Hepatocyte (in vitro differentiated cells): ENCODE measurements at regions not wholly inside any gene's neighbourhood (a gene's known extent, or its start where the extent isn't known, plus 50 kb on each side); places are given as distances from the start of the nearest gene placed in this dataset.
A peak's percentile ranks its signal among the peaks of the same experiment; 100 is the strongest.

Source experiments
- DNase-seq: peaks from one replicate; pipeline ENCODE4 v3.0.0-alpha.2; 2016; ENCODE audit warnings: low spot score
- H2AFZ ChIP-seq: fragments of 200-600 bp; sonication (generic); 2 replicates; pipeline ENCODE4 v1.6.0; 2016; ENCODE audit warnings: antibody characterized with exemption, mild to moderate bottlenecking
- H3K27ac ChIP-seq: fragments of 200-600 bp; sonication (generic); 2 replicates; pipeline ENCODE4 v1.5.1; 2016; ENCODE audit warnings: mild to moderate bottlenecking
- H3K27me3 ChIP-seq: fragments of 200-600 bp; sonication (generic); 2 replicates; pipeline ENCODE4 v1.6.1; 2016
- H3K36me3 ChIP-seq: fragments of 200-600 bp; sonication (generic); replicated peaks from 2 replicates; pipeline ENCODE4 v1.5.1; 2016; ENCODE audit warnings: low read depth; ENCODE audit not compliant: insufficient read depth
- H3K4me1 ChIP-seq: fragments of 200-600 bp; sonication (generic); 2 replicates; pipeline ENCODE4 v1.5.1; 2016; ENCODE audit warnings: mild to moderate bottlenecking, moderate library complexity; ENCODE audit not compliant: insufficient read depth
- H3K4me2 ChIP-seq: fragments of 200-600 bp; sonication (generic); 2 replicates; pipeline ENCODE4 v1.6.0; 2016
- H3K4me3 ChIP-seq: fragments of 200-600 bp; sonication (generic); 2 replicates; pipeline ENCODE4 v1.5.1; 2016; ENCODE audit warnings: mild to moderate bottlenecking
- H3K79me2 ChIP-seq: fragments of 200-600 bp; sonication (generic); 2 replicates; pipeline ENCODE4 v1.6.0; 2017; ENCODE audit warnings: mild to moderate bottlenecking
- H3K9me2 ChIP-seq: fragments of 200-600 bp; sonication (generic); replicated peaks from 2 replicates; pipeline ENCODE4 v1.6.0; 2017; ENCODE audit warnings: mild to moderate bottlenecking; ENCODE audit not compliant: insufficient read depth
- H3K9me3 ChIP-seq: fragments of 200-600 bp; sonication (generic); 2 replicates; pipeline ENCODE4 v1.5.1; 2016; ENCODE audit warnings: low read depth, mild to moderate bottlenecking
- H4K20me1 ChIP-seq: fragments of 200-600 bp; sonication (generic); 2 replicates; pipeline ENCODE4 v1.6.0; 2016; ENCODE audit warnings: mild to moderate bottlenecking; ENCODE audit not compliant: insufficient read depth, poor library complexity, severe bottlenecking
- CTCF ChIP-seq: fragments of 200-600 bp; sonication (generic); IDR thresholded peaks from 2 replicates; pipeline ENCODE4 v1.5.1; 2016; ENCODE audit warnings: antibody characterized with exemption, mild to moderate bottlenecking; ENCODE audit not compliant: poor library complexity
- EZH2 ChIP-seq: fragments of 200-600 bp; sonication (generic); IDR thresholded peaks from 2 replicates; pipeline ENCODE4 v1.6.1; 2016; ENCODE audit warnings: antibody characterized with exemption, mild to moderate bottlenecking, borderline replicate concordance
- EZH2phosphoT487 ChIP-seq: fragments of 200-600 bp; sonication (generic); IDR thresholded peaks from one replicate; pipeline ENCODE4 v1.6.1; 2018; ENCODE audit warnings: antibody characterized with exemption, mild to moderate bottlenecking, low read depth, moderate library complexity; ENCODE audit not compliant: unreplicated experiment, severe bottlenecking
- WGBS: methylation state at CpG from one replicate; pipeline ENCODE4 v1.1.6; 2016; ENCODE audit warnings: low lambda C conversion rate; ENCODE audit errors: missing lambda C conversion rate; 5-methylcytosine and 5-hydroxymethylcytosine counted together

DNA sequence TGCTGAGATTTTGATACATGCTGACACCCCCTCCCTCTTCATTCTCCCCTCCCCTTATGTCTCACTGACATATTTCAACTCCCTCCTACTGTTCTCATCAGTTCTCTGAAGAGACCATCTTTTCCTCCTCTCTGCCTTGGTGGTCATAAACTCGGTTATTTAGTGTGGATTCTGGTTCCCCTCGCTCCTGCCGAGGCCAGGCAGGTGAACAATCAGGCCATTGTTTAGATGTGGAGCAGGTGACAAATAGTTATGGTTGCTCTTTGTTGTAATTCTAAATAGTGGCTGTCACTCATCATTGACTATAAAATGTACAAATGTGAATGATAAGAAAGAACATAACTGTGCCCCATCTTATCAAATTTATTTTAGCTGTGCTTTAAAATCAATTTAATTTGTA, 324.6 kb downstream of the BCOR start:
- Histone ChIP-seq H4K20me1 (no peaks in the 10 kb centered on the region), H3K4me2 (no peak overlapping the region), H3K4me1 (peaks cover 26% of the 10 kb centered on the region), H3K36me3 (no peaks in the 10 kb centered on the region), H3K9me2 (no peaks in the 10 kb centered on the region), H3K4me3 (no peak overlapping the region), H3K27me3 (no peaks in the 10 kb centered on the region), H3K9me3 (no peaks in the 10 kb centered on the region), H2AFZ (no peak overlapping the region), H3K79me2 (no peaks in the 10 kb centered on the region), H3K27ac (peak overlapping the region; percentile 74)
- TF ChIP-seq EZH2phosphoT487 (no peak), EZH2 (no peak), CTCF (no peak)
- 44% methylated on average over 3 of the region's 3 CpGs for WGBS
- DNase-seq = no peak

GRCh38 chrX:39773923-39774773, 323.6 kb downstream of the BCOR start:
- Histone ChIP-seq H2AFZ (no peak overlapping the region), H3K4me1 (peaks cover 26% of the 10 kb centered on the region), H3K27ac (peak overlapping the region; percentile 73), H3K9me2 (no peaks in the 10 kb centered on the region), H4K20me1 (no peaks in the 10 kb centered on the region), H3K79me2 (no peaks in the 10 kb centered on the region), H3K9me3 (no peaks in the 10 kb centered on the region), H3K36me3 (no peaks in the 10 kb centered on the region), H3K27me3 (no peaks in the 10 kb centered on the region), H3K4me3 (no peak overlapping the region), H3K4me2 (no peak overlapping the region)
- DNase-seq = peak; percentile 61
- TF ChIP-seq EZH2 (no peak), EZH2phosphoT487 (no peak), CTCF (no peak)
- WGBS = 72% methylated on average over 19 of the region's 19 CpGs

- 64% methylated on average over 5 of the region's 5 CpGs for WGBS
- Histone ChIP-seq H3K9me3 (no peaks in the 10 kb centered on the region), H3K9me2 (no peaks in the 10 kb centered on the region), H2AFZ (no peak overlapping the region), H3K27ac (peak overlapping the region; percentile 7), H3K4me3 (no peak overlapping the region), H3K4me2 (peak overlapping the region; percentile 15), H3K27me3 (no peaks in the 10 kb centered on the region), H3K79me2 (no peaks in the 10 kb centered on the region), H3K4me1 (peaks cover 26% of the 10 kb centered on the region), H3K36me3 (no peaks in the 10 kb centered on the region), H4K20me1 (no peaks in the 10 kb centered on the region)
- TF ChIP-seq CTCF (no peak), EZH2phosphoT487 (no peak), EZH2 (no peak)
- DNase-seq = no peak
Measured at GRCh38 chrX:39774774-39775328, 322.9 kb downstream of the BCOR start.
